ENCODE measurements at regions not wholly inside any gene's neighbourhood (a gene's known extent, or its start where the extent isn't known, plus 50 kb on each side); places are given as distances from the start of the nearest gene placed in this dataset.

GRCh38 chr3:116767726-116768125 is 58.1 kb downstream of the TUSC7 start:
- no peak for DNase-seq

- DNase-seq = peak; percentile 42
Measured at GRCh38 chr3:116770815-116771450, 61.4 kb downstream of the TUSC7 start.

- DNase-seq = no peak
Measured at GRCh38 chr3:116776880-116777785, 67.6 kb downstream of the TUSC7 start.

GRCh38 chr3:116785226-116785625 is 75.6 kb downstream of the TUSC7 start:
- DNase-seq = no peak

GRCh38 chr3:116802651-116803050 is 93.1 kb downstream of the TUSC7 start:
- no peak for DNase-seq

GRCh38 chr3:116806351-116806750 is 96.8 kb downstream of the TUSC7 start:
- DNase-seq = no peak

GRCh38 chr3:116808725-116809124 is 99.1 kb downstream of the TUSC7 start:
- no peak for DNase-seq

GRCh38 chr3:116809208-116809607 is 99.6 kb downstream of the TUSC7 start:
- no peak for DNase-seq

GRCh38 chr3:116811754-116812153 is 102.2 kb downstream of the TUSC7 start:
- no peak for DNase-seq

GRCh38 chr3:116812949-116813348 is 103.4 kb downstream of the TUSC7 start:
- no peak for DNase-seq

- no peak for DNase-seq
Measured at GRCh38 chr3:116815321-116815720, 105.7 kb downstream of the TUSC7 start.

GRCh38 chr3:116815831-116816588 is 106.4 kb downstream of the TUSC7 start:
- DNase-seq = no peak

GRCh38 chr3:116821371-116821770 is 111.8 kb downstream of the TUSC7 start:
- DNase-seq = no peak

- no peak for DNase-seq
Measured at GRCh38 chr3:116824208-116824607, 114.6 kb downstream of the TUSC7 start.

- no peak for DNase-seq
Measured at GRCh38 chr3:116833202-116833601, 123.6 kb downstream of the TUSC7 start.

GRCh38 chr3:116834816-116835215 is 125.2 kb downstream of the TUSC7 start:
- no peak for DNase-seq

GRCh38 chr3:116835658-116836057 is 126.1 kb downstream of the TUSC7 start:
- no peak for DNase-seq

- no peak for DNase-seq
Measured at GRCh38 chr3:116836286-116836685, 126.7 kb downstream of the TUSC7 start.

GRCh38 chr3:116837483-116837882 is 127.9 kb downstream of the TUSC7 start:
- DNase-seq = no peak

- DNase-seq = no peak
Measured at GRCh38 chr3:116841003-116841735, 131.6 kb downstream of the TUSC7 start.

GRCh38 chr3:116842254-116842957 is 132.8 kb downstream of the TUSC7 start:
- DNase-seq = no peak

GRCh38 chr3:116848248-116848829 is 138.8 kb downstream of the TUSC7 start:
- DNase-seq = no peak

Data from stimulated activated CD4-positive, alpha-beta T cell treated with anti-CD3 and anti-CD28 coated beads, Interleukin-1b, Interleukin-23, amount 100 ng/mL, for 48 hours (primary cell).